Ishikawa (cell line): ENCODE measurements at regions not wholly inside any gene's neighbourhood (a gene's known extent, or its start where the extent isn't known, plus 50 kb on each side); places are given as distances from the start of the nearest gene placed in this dataset.

Experiments
- CEBPB ChIP-seq: IDR thresholded peaks from 2 replicates; pipeline ENCODE4 v1.6.1; 2012
- CREB1 ChIP-seq: IDR thresholded peaks from 2 replicates; pipeline ENCODE4 v1.6.1; 2012; ENCODE audit warnings: low read depth
- EGR1 ChIP-seq: IDR thresholded peaks from 2 replicates; pipeline ENCODE4 v1.6.1; 2012
- EP300 ChIP-seq: IDR thresholded peaks from 2 replicates; pipeline ENCODE4 v1.6.1; 2012; ENCODE audit warnings: borderline replicate concordance
- FOXM1 ChIP-seq: IDR thresholded peaks from 2 replicates; pipeline ENCODE4 v1.6.1; 2012; ENCODE audit warnings: low read depth, borderline replicate concordance
- NFIC ChIP-seq: IDR thresholded peaks from 2 replicates; pipeline ENCODE4 v1.6.1; 2012
- RAD21 ChIP-seq: IDR thresholded peaks from 2 replicates; pipeline ENCODE4 v1.6.1; 2012; ENCODE audit warnings: low read depth
- TAF1 ChIP-seq: IDR thresholded peaks from 2 replicates; pipeline ENCODE4 v1.6.1; 2012; ENCODE audit warnings: low read depth, mild to moderate bottlenecking
- TCF12 ChIP-seq: IDR thresholded peaks from 2 replicates; pipeline ENCODE4 v1.6.1; 2012; ENCODE audit warnings: low read depth
- TEAD4 ChIP-seq: IDR thresholded peaks from 2 replicates; pipeline ENCODE4 v1.6.1; 2012
- YY1 ChIP-seq: IDR thresholded peaks from 2 replicates; pipeline ENCODE4 v1.6.1; 2012; ENCODE audit warnings: low read depth
- ZBTB7A ChIP-seq: IDR thresholded peaks from 2 replicates; pipeline ENCODE4 v1.6.1; 2012; ENCODE audit warnings: low read depth
- TF ChIP-seq, protein P1 (sequence below): IDR thresholded peaks from 2 replicates; pipeline ENCODE4 v1.6.1; 2012
- TF ChIP-seq, protein P2 (sequence below): IDR thresholded peaks from 2 replicates; pipeline ENCODE4 v1.6.1; 2012
- TF ChIP-seq, protein P3 (sequence below): IDR thresholded peaks from 2 replicates; pipeline ENCODE4 v1.6.1; 2012; ENCODE audit warnings: low read depth, mild to moderate bottlenecking

DNA sequence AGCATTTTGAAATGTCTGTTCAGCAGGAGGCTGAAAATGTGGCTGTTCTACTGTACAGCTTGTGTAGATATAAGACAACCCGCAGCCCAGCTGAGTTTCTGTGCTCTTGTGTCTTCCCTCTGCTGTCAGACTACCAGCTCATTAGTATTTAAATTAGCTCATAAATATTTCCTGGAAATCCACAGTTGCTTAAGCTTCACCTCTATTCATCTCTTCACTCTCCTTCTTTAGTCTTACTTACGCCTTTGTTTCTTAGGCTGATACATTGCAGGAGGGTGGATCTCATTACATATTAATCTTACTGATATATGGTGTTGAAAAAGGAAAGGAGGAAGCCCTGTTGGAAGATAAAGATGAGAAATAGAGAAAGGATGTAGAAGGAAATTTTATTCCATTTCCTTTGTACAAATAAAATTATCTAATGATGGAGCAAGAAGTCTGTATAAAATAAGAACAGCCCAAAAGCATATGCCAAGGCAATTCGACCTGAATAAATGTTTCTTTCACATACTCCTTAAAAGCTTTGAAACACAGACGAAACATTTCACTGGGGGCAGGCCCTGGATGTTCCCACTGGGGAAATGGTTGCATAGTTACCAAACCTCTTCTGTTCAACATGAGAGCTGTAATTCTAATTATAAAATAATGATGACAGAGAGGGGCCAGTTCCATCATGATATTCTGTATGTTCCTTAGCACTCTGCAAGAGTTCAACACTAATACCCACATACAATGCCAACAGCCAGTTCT, 111.8 kb upstream of the APC start:
- TF ChIP-seq RAD21 (no peak), YY1 (no peak), EP300 (no peak), CEBPB (no peak), TCF12 (no peak), CREB1 (no peak), TEAD4 (no peak), TAF1 (no peak)
- TF ChIP-seq, protein P1, sequence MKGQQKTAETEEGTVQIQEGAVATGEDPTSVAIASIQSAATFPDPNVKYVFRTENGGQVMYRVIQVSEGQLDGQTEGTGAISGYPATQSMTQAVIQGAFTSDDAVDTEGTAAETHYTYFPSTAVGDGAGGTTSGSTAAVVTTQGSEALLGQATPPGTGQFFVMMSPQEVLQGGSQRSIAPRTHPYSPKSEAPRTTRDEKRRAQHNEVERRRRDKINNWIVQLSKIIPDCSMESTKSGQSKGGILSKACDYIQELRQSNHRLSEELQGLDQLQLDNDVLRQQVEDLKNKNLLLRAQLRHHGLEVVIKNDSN = no peak
- TF ChIP-seq, protein P2, sequence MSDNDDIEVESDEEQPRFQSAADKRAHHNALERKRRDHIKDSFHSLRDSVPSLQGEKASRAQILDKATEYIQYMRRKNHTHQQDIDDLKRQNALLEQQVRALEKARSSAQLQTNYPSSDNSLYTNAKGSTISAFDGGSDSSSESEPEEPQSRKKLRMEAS = no peak

DNA sequence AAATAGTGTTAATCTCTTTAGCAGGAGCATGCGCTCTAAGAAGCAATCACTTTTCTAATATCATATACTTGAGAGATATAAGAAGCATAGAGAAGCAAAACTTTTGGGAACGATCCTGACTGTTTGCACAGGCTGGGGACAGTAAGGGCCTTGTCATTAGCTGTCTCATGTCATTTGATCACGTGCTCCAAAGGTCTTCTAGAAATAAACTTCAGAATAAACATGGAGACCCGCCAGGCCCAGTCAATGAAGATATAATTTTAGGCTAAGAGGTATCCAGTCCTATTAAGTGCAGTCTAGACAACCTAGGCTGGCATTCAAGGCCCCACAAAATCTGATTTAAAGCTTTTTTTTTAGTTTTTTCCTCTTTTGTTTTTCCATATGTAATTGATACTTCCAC, 111.0 kb upstream of the APC start:
- TF ChIP-seq TAF1 (no peak), CREB1 (no peak), ZBTB7A (no peak), EGR1 (no peak), CEBPB (no peak), YY1 (no peak), FOXM1 (no peak), NFIC (no peak), RAD21 (no peak), EP300 (no peak), TCF12 (no peak), TEAD4 (no peak)
- TF ChIP-seq, protein P3, sequence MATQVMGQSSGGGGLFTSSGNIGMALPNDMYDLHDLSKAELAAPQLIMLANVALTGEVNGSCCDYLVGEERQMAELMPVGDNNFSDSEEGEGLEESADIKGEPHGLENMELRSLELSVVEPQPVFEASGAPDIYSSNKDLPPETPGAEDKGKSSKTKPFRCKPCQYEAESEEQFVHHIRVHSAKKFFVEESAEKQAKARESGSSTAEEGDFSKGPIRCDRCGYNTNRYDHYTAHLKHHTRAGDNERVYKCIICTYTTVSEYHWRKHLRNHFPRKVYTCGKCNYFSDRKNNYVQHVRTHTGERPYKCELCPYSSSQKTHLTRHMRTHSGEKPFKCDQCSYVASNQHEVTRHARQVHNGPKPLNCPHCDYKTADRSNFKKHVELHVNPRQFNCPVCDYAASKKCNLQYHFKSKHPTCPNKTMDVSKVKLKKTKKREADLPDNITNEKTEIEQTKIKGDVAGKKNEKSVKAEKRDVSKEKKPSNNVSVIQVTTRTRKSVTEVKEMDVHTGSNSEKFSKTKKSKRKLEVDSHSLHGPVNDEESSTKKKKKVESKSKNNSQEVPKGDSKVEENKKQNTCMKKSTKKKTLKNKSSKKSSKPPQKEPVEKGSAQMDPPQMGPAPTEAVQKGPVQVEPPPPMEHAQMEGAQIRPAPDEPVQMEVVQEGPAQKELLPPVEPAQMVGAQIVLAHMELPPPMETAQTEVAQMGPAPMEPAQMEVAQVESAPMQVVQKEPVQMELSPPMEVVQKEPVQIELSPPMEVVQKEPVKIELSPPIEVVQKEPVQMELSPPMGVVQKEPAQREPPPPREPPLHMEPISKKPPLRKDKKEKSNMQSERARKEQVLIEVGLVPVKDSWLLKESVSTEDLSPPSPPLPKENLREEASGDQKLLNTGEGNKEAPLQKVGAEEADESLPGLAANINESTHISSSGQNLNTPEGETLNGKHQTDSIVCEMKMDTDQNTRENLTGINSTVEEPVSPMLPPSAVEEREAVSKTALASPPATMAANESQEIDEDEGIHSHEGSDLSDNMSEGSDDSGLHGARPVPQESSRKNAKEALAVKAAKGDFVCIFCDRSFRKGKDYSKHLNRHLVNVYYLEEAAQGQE = no peak
- TF ChIP-seq, protein P1 = no peak
- TF ChIP-seq, protein P2 = no peak

DNA sequence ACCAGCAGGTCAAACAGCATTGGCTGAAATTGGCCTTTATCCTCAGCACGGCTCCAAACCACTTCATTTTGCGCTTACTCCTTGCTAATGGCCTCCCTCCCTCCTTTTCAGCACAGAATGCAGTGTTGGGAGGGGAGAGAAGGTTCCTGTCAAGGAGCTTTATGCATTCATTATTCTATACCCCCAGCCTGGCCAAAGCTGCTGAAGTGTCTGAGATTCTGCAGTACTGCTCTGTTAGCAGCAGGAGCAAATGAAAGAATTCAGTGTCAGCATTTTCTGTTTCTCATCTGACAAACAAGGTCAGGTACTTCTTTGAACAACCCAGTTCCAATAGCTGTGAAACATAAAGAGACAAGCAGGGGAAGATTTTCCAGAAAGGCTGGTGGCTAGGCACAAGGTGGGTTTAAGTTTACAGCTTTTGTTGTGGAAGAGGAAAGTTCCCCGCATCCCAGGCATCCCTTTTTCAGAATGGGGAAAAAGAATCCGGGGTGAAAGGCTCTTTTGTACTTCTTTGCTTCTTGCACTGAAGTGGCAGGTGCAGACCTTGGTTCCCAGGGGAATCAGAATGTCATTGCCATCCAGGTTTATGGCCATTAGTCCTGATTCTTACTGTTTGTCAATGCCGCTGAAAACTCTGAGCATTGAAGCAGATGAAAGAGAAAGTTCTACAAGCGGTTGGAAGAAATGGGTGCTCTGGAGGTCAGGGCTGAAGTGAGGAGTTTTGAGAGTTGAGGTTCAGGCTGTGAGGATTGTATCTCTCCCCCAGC, 109.3 kb upstream of the APC start:
- no peak for TF ChIP-seq NFIC
- TF ChIP-seq TCF12 = no peak
- TF ChIP-seq FOXM1 = no peak
- TF ChIP-seq, protein P2 = no peak

DNA sequence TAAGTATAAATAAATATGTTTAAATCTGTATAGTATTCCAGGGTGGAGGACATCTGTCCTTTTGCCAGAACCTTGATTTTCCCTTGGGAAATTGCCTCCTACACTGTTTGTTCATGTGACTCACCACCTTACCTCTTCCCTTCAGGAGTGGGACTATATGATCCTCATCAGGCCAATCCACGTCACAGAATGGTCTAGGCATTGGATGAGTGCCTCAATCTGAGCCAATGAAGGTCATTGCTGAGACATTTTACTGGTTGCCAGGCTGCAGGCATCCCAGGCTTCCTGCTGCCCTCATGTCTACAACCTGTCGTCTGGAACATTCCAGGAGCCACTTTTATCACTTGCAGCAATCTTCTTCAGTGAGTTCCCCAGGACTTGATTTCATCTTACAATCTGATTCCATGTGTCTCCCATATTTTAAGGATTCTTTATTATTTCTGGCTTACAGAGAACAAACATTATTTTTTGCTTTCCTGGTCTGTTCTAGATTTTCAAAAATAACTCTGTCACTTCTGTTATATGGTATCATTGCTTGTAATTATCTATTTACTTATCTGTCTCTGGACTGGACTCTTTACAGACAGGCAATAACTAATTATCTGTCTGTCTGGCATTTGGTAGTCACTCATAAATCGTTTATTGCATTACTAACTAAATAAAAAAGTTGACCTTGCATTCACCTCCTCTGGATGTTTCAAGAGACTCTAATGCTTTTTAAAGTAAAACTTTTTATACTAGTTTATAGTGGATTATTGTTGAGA, 107.3 kb upstream of the APC start:
- TF ChIP-seq, protein P1 = no peak
- TF ChIP-seq EGR1 (no peak), ZBTB7A (no peak), TEAD4 (no peak), CREB1 (no peak), EP300 (no peak), NFIC (no peak), CEBPB (no peak), FOXM1 (no peak), TAF1 (no peak)
- TF ChIP-seq, protein P2 = no peak
- TF ChIP-seq, protein P3 = no peak
